ENCODE measurements at regions not wholly inside any gene's neighbourhood (a gene's known extent, or its start where the extent isn't known, plus 50 kb on each side); places are given as distances from the start of the nearest gene placed in this dataset.

DNA sequence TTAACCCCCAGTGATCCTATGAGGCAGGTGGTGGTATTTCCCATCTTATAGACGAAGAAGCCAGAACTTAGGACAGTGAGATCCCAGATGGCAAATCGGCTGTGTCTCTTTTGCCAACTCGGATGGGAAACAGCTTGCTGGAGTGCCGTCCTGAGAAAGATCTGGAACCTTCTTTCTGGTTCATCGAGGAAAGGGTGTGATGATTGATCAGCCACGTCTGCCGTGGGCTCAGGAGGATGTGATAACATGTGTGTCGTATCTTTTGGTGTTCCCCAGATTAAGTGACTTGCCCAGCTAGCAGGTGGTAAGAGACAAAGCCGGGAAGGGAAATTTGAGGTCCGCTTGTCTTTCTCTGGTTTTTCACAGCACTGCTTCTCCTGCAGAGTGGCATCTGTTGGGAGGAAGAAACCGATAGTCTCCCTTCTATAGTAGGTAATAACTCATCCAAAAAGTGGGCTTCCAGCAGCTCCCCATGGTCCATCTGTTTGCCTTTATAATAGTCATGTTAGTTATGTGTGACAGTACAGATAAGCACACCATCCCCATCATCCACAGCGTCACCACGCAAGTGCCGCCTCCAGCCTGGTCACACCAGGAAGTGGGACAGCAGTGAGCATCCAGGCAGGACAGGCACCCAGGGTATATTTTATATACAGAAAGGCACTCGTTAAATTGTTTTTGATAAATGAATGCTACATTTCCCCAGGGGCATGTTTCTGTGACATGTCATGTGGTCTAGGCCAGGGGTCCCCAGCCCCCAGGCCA lies 175.5 kb downstream of the KATNIP start:
- no peak overlapping the region for H2AFZ ChIP-seq (ENCODE audit: low read depth)
- ChIA-PET POLR2A (interaction anchor here (0.6 kb wide), 1 partner anchor 465 kb away, joined by 3 read pairs; no protein-coding TSS in a partner anchor), CTCF (interaction anchor here (1.3 to 2.1 kb wide), 3 partner anchors 10 to 346 kb away, joined by 4 to 7 read pairs (median 4); no protein-coding TSS in a partner anchor)
- 89% methylated on average over 14 of the region's 15 CpGs for WGBS (ENCODE audit: low lambda C conversion rate)
- TF ChIP-seq, protein P1, sequence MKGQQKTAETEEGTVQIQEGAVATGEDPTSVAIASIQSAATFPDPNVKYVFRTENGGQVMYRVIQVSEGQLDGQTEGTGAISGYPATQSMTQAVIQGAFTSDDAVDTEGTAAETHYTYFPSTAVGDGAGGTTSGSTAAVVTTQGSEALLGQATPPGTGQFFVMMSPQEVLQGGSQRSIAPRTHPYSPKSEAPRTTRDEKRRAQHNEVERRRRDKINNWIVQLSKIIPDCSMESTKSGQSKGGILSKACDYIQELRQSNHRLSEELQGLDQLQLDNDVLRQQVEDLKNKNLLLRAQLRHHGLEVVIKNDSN (IDR thresholded peaks at IDR 0.05; ENCODE audit: borderline replicate concordance, low read depth) = no peak
- no peak for TF ChIP-seq FOXJ3 (CRISPR knock-in tag; IDR thresholded peaks at IDR 0.05)
- no peak for TF ChIP-seq RXRA (IDR thresholded peaks at IDR 0.05; ENCODE audit: borderline replicate concordance, low read depth)
- TF ChIP-seq MEF2A (IDR thresholded peaks at IDR 0.05; ENCODE audit: borderline replicate concordance, low read depth) = no peak
- TF ChIP-seq EP300 (IDR thresholded peaks at IDR 0.05; ENCODE audit: borderline replicate concordance in 1 of 2, low read depth in 1 of 2, low read length in 1 of 2) = no peak
- TF ChIP-seq ELF1 (IDR thresholded peaks at IDR 0.05) = no peak
- no peak for TF ChIP-seq JUND (IDR thresholded peaks at IDR 0.05)
- no peak overlapping the region for H3K9ac ChIP-seq
- peaks cover 13 to 39% of the 10 kb centered on the region in 2 experiments for H3K36me3 ChIP-seq (replicated peaks in 1 of 2; ENCODE audit: control insufficient read depth in 1 of 2, insufficient read depth in 2 of 2, low read length in 1 of 2)
- H3K9me2 ChIP-seq = no peaks in the 10 kb centered on the region
- no peaks in the 10 kb centered on the region for H3F3A ChIP-seq (replicated peaks; ENCODE audit: insufficient read depth)
- no peaks in the 10 kb centered on the region for H3K79me2 ChIP-seq (ENCODE audit: insufficient read depth)
- H3K27ac ChIP-seq (ENCODE audit: low read depth in 2 of 2, low read length in 1 of 2) = peak overlapping the region in 1 of 2 experiments; percentile 78; a peak in 2 of 4 replicates
- DNase-seq = no peak
- H3K4me2 ChIP-seq = no peak overlapping the region
- no peaks in the 10 kb centered on the region for H3K9me3 ChIP-seq
- H3K4me1 ChIP-seq (ENCODE audit: control insufficient read depth in 1 of 2, insufficient read depth in 2 of 2, low read depth in 1 of 2, low read length in 1 of 2) = peaks cover 0 to 43% of the 10 kb centered on the region in 2 experiments; a peak in 2 of 4 replicates
- no peaks in the 10 kb centered on the region for H4K20me1 ChIP-seq (ENCODE audit: insufficient read depth)
- no peaks in the 10 kb centered on the region for H3K27me3 ChIP-seq (ENCODE audit: insufficient read depth)
- no peak overlapping the region for H3K4me3 ChIP-seq (ENCODE audit: low read depth in 2 of 2, low read length in 1 of 2)

DNA sequence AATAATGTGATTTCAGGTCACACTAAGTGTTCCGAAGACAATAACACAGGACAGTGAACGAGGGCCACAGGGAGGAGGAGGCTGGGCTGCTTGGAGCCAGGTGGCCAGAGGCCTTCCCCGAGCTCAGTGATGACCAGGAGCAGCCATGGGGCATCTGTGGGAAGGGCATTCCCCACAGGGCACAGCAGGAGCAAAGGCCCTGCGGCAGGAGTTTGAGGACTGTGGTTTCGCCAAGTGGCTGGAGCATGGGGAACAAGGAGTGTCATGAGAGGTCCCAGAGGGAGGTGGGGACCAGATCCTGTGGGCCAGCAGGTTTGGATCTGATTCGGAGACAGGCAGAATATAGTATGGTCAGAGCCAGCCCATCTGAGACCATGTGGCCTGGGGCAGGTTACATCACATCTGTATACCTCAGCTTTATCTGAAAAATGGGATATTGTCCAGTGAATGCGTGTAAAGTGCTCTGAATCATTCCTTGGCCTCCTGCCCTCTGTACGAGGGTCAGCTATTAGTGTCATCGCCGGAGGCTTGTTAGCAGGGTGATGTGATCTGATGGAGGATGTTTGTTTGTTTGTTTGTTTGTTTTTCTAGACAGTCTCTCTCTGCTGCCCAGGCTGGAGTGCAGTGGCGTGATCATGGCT lies 176.8 kb downstream of the KATNIP start:
- Histone ChIP-seq H3K79me2 (ENCODE audit: insufficient read depth) (no peaks in the 10 kb centered on the region), H2AFZ (ENCODE audit: low read depth) (no peak overlapping the region), H3K27me3 (ENCODE audit: insufficient read depth) (no peaks in the 10 kb centered on the region), H3K36me3 (replicated peaks in 1 of 2; ENCODE audit: control insufficient read depth in 1 of 2, insufficient read depth in 2 of 2, low read length in 1 of 2) (peaks cover 13 to 33% of the 10 kb centered on the region in 2 experiments), H3K9me2 (no peaks in the 10 kb centered on the region), H3K4me2 (no peak overlapping the region), H3K9ac (no peak overlapping the region), H3K27ac (ENCODE audit: low read depth in 2 of 2, low read length in 1 of 2) (no peak overlapping the region), H3K4me3 (ENCODE audit: low read depth in 2 of 2, low read length in 1 of 2) (no peak overlapping the region), H3K9me3 (no peaks in the 10 kb centered on the region), H3F3A (replicated peaks; ENCODE audit: insufficient read depth) (no peaks in the 10 kb centered on the region), H4K20me1 (ENCODE audit: insufficient read depth) (no peaks in the 10 kb centered on the region), H3K4me1 (ENCODE audit: control insufficient read depth in 1 of 2, insufficient read depth in 2 of 2, low read depth in 1 of 2, low read length in 1 of 2) (peaks cover 0 to 30% of the 10 kb centered on the region in 2 experiments; a peak in 2 of 4 replicates)
- DNase-seq = no peak
- POLR2A ChIA-PET = no interaction called here
- 85% methylated on average over 8 of the region's 11 CpGs for WGBS (ENCODE audit: low lambda C conversion rate)
- CTCF ChIA-PET = no interaction called here
- no peak for TF ChIP-seq RFX5 (IDR thresholded peaks at IDR 0.05; ENCODE audit: low read length)
- no peak for TF ChIP-seq MEF2A (IDR thresholded peaks at IDR 0.05; ENCODE audit: borderline replicate concordance, low read depth)
- no peak for TF ChIP-seq RAD21 (IDR thresholded peaks at IDR 0.05; ENCODE audit: low read length)
- TF ChIP-seq, protein P1 (IDR thresholded peaks at IDR 0.05; ENCODE audit: borderline replicate concordance, low read depth) = no peak
- no peak for TF ChIP-seq NFIC (IDR thresholded peaks at IDR 0.05; ENCODE audit: borderline replicate concordance)
- TF ChIP-seq EP300 (IDR thresholded peaks at IDR 0.05; ENCODE audit: borderline replicate concordance in 1 of 2, low read depth in 1 of 2, low read length in 1 of 2) = no peak

Data from SK-N-SH (cell line).